ENCODE measurements at regions not wholly inside any gene's neighbourhood (a gene's known extent, or its start where the extent isn't known, plus 50 kb on each side); places are given as distances from the start of the nearest gene placed in this dataset.
A peak's percentile ranks its signal among the peaks of the same experiment; 100 is the strongest.
"Not testable (repeated sequence)": the region's sequence is repeated elsewhere in the genome, so short reads cannot be mapped to it uniquely, and the experiment has no call there.

- H3K36me3 Mint-ChIP-seq (ENCODE audit: unreplicated experiment): no peaks in the 10 kb centered on the region
- TF ChIP-seq CTCF (IDR thresholded peaks at IDR 0.05): no peak
- H3K4me3 Mint-ChIP-seq (ENCODE audit: unreplicated experiment): no peak overlapping the region
- H3K27ac Mint-ChIP-seq (ENCODE audit: unreplicated experiment): no peak overlapping the region
- peaks cover 18% of the 10 kb centered on the region for H3K27me3 Mint-ChIP-seq (ENCODE audit: unreplicated experiment)
- no peaks in the 10 kb centered on the region for H3K9me3 Mint-ChIP-seq (ENCODE audit: unreplicated experiment)
- no peaks in the 10 kb centered on the region for H3K4me1 Mint-ChIP-seq (ENCODE audit: unreplicated experiment)
- DNase-seq (ENCODE audit: extremely low spot score, unreplicated experiment): no peak
Observed at GRCh38 chr3:66839508-66839907, 158.6 kb upstream of the KBTBD8 start.

GRCh38 chr3:66842761-66843464, 155.2 kb upstream of the KBTBD8 start:
- H3K36me3 Mint-ChIP-seq (ENCODE audit: unreplicated experiment); H3K9me3 Mint-ChIP-seq (ENCODE audit: unreplicated experiment); H3K4me3 Mint-ChIP-seq (ENCODE audit: unreplicated experiment); H3K27ac Mint-ChIP-seq (ENCODE audit: unreplicated experiment); DNase-seq (ENCODE audit: extremely low spot score, unreplicated experiment); H3K4me1 Mint-ChIP-seq (ENCODE audit: unreplicated experiment): not testable (repeated sequence)
- peaks cover 32% of the 10 kb centered on the region for H3K27me3 Mint-ChIP-seq (ENCODE audit: unreplicated experiment)

GRCh38 chr3:66851894-66852613, 146.1 kb upstream of the KBTBD8 start:
- H3K27me3 Mint-ChIP-seq (ENCODE audit: unreplicated experiment): peaks cover 36% of the 10 kb centered on the region
- H3K4me1 Mint-ChIP-seq (ENCODE audit: unreplicated experiment): peaks cover 15% of the 10 kb centered on the region
- no peaks in the 10 kb centered on the region for H3K9me3 Mint-ChIP-seq (ENCODE audit: unreplicated experiment)
- no peaks in the 10 kb centered on the region for H3K36me3 Mint-ChIP-seq (ENCODE audit: unreplicated experiment)
- peak overlapping the region; percentile 36 for H3K27ac Mint-ChIP-seq (ENCODE audit: unreplicated experiment)
- no peak overlapping the region for H3K4me3 Mint-ChIP-seq (ENCODE audit: unreplicated experiment)
- DNase-seq (ENCODE audit: extremely low spot score, unreplicated experiment): no peak
- TF ChIP-seq CTCF (IDR thresholded peaks at IDR 0.05): no peak

- Mint-ChIP-seq H3K9me3 (ENCODE audit: unreplicated experiment) (no peaks in the 10 kb centered on the region), H3K27ac (ENCODE audit: unreplicated experiment) (no peak overlapping the region), H3K4me3 (ENCODE audit: unreplicated experiment) (no peak overlapping the region), H3K36me3 (ENCODE audit: unreplicated experiment) (no peaks in the 10 kb centered on the region), H3K27me3 (ENCODE audit: unreplicated experiment) (peaks cover 30% of the 10 kb centered on the region), H3K4me1 (ENCODE audit: unreplicated experiment) (peaks cover 15% of the 10 kb centered on the region)
- DNase-seq (ENCODE audit: extremely low spot score, unreplicated experiment): no peak
- TF ChIP-seq CTCF (IDR thresholded peaks at IDR 0.05): no peak
Observed at GRCh38 chr3:66854601-66855151, 143.4 kb upstream of the KBTBD8 start.

GRCh38 chr3:66856533-66856932, 141.6 kb upstream of the KBTBD8 start:
- DNase-seq (ENCODE audit: extremely low spot score, unreplicated experiment): no peak
- Mint-ChIP-seq H3K27me3 (ENCODE audit: unreplicated experiment) (peaks cover 30% of the 10 kb centered on the region), H3K4me1 (ENCODE audit: unreplicated experiment) (peaks cover 11% of the 10 kb centered on the region), H3K4me3 (ENCODE audit: unreplicated experiment) (no peak overlapping the region), H3K27ac (ENCODE audit: unreplicated experiment) (no peak overlapping the region), H3K9me3 (ENCODE audit: unreplicated experiment) (no peaks in the 10 kb centered on the region), H3K36me3 (ENCODE audit: unreplicated experiment) (no peaks in the 10 kb centered on the region)
- TF ChIP-seq CTCF (IDR thresholded peaks at IDR 0.05): no peak

Data from osteocyte (in vitro differentiated cells).